PC-9 (cell line): ENCODE measurements at regions not wholly inside any gene's neighbourhood (a gene's known extent, or its start where the extent isn't known, plus 50 kb on each side); places are given as distances from the start of the nearest gene placed in this dataset.

Source experiments
- BruUV-seq: library from RNA; stranded (reverse); fragments of 400-500 nt; replicated peaks from 2 replicates; lab custom pipeline; 2021; lab: Mats Ljungman, UMichigan
- CTCF ChIA-PET: fragments of 300-600 bp; sonication (Branson Sonifier 250); formaldehyde crosslinking; loops from one replicate; lab custom pipeline; 2022; ENCODE audit warnings: antibody characterized with exemption; lab: Charles Lee
- POLR2A ChIA-PET: fragments of 300-600 bp; sonication (Branson Sonifier 250); formaldehyde crosslinking; loops from one replicate; lab custom pipeline; 2022; ENCODE audit warnings: antibody characterized with exemption; ENCODE audit not compliant: unreplicated experiment; lab: Charles Lee
- DNase-seq, 2 experiments: peaks; one replicate each; pipeline versions ENCODE4 v3.0.0 to v3.0.0-alpha.2; 2015 to 2022; ENCODE audit warnings: mixed read lengths in 1 of 2
- H2AFZ ChIP-seq: fragments of 200-600 bp; sonication (generic); 2 replicates; pipeline ENCODE4 v1.8.1; 2017; ENCODE audit warnings: antibody characterized with exemption
- H3F3A ChIP-seq: fragments of 200-600 bp; sonication (generic); 2 replicates; pipeline ENCODE4 v1.8.1; 2017; ENCODE audit warnings: antibody characterized with exemption, mild to moderate bottlenecking, low read depth; ENCODE audit not compliant: insufficient read depth
- H3K27ac ChIP-seq: fragments of 200-600 bp; sonication (generic); 2 replicates; pipeline ENCODE4 v1.6.1; 2016; ENCODE audit warnings: mixed run types
- H3K27me3 ChIP-seq: fragments of 200-600 bp; sonication (generic); 2 replicates; pipeline ENCODE4 v1.6.1; 2016; ENCODE audit warnings: low read depth, mixed run types; ENCODE audit not compliant: insufficient read depth
- H3K36me3 ChIP-seq: fragments of 200-600 bp; sonication (generic); 2 replicates; pipeline ENCODE4 v1.6.1; 2016; ENCODE audit warnings: low read depth, mixed run types
- H3K4me1 ChIP-seq: fragments of 200-600 bp; sonication (generic); replicated peaks from 2 replicates; pipeline ENCODE4 v1.6.1; 2016; ENCODE audit warnings: mixed run types; ENCODE audit not compliant: insufficient read depth
- H3K4me2 ChIP-seq: fragments of 200-600 bp; sonication (generic); 2 replicates; pipeline ENCODE4 v1.6.1; 2017; ENCODE audit warnings: mixed run types
- H3K4me3 ChIP-seq: fragments of 200-600 bp; sonication (generic); 2 replicates; pipeline ENCODE4 v1.6.1; 2016; ENCODE audit warnings: mixed run types
- H3K79me2 ChIP-seq: fragments of 200-600 bp; sonication (generic); 2 replicates; pipeline ENCODE4 v1.6.1; 2017; ENCODE audit warnings: low read depth, mixed run types
- H3K9me2 ChIP-seq: fragments of 200-600 bp; sonication (generic); 2 replicates; pipeline ENCODE4 v1.8.1; 2017; ENCODE audit warnings: mild to moderate bottlenecking; ENCODE audit not compliant: insufficient read depth
- H3K9me3 ChIP-seq: fragments of 200-600 bp; sonication (generic); 2 replicates; pipeline ENCODE4 v1.8.1; 2016; ENCODE audit warnings: low read depth; ENCODE audit not compliant: insufficient read depth
- H4K20me1 ChIP-seq: fragments of 200-600 bp; sonication (generic); 2 replicates; pipeline ENCODE4 v1.8.1; 2017; ENCODE audit not compliant: insufficient read depth
- CTCF ChIP-seq: fragments of 200-600 bp; sonication (generic); conservative IDR thresholded peaks from 2 replicates; pipeline ENCODE4 v1.6.1; 2017; ENCODE audit warnings: mixed run types, antibody characterized with exemption, mild to moderate bottlenecking, moderate library complexity
- EZH2 ChIP-seq: fragments of 200-600 bp; sonication (generic); IDR thresholded peaks from 2 replicates; pipeline ENCODE4 v1.8.0; 2017; ENCODE audit warnings: antibody characterized with exemption, low read depth
- intact Hi-C: fragments of 100-400 bp; cut with micrococcal nuclease; formaldehyde crosslinking; loops from one replicate; pipeline ENCODE4 v1.10.0; 2022; ENCODE audit not compliant: unreplicated experiment

- H3K4me1 ChIP-seq = no peaks in the 10 kb centered on the region
- no peak overlapping the region for H2AFZ ChIP-seq
- no peak overlapping the region for H3K27ac ChIP-seq
- H3K4me3 ChIP-seq = no peak overlapping the region
- intact Hi-C loops = loop anchor here (10.0 kb wide), 1 partner anchor 213 kb away; the partner anchor contains the start of gene COL12A1
- H3K36me3 ChIP-seq = no peaks in the 10 kb centered on the region
- POLR2A ChIA-PET = interaction anchor here (0.7 kb wide), 1 partner anchor 51 kb away, joined by 11 read pairs; no protein-coding TSS in a partner anchor
- no peaks in the 10 kb centered on the region for H3F3A ChIP-seq
- no peaks in the 10 kb centered on the region for H3K9me2 ChIP-seq
- H4K20me1 ChIP-seq = no peaks in the 10 kb centered on the region
- H3K27me3 ChIP-seq = no peaks in the 10 kb centered on the region
- CTCF ChIA-PET = no interaction called here
- H3K9me3 ChIP-seq = no peaks in the 10 kb centered on the region
- BruUV-seq = no TSS peak
- no peaks in the 10 kb centered on the region for H3K79me2 ChIP-seq
- H3K4me2 ChIP-seq = no peak overlapping the region
- DNase-seq = peak; percentile 16 to 41
- TF ChIP-seq EZH2 = no peak
- TF ChIP-seq CTCF = no peak
These were observed 214.1 kb downstream of the COL12A1 start for GRCh38 chr6:74991573-74992332.

- H2AFZ ChIP-seq = 0 out of 2 replicates have a peak overlapping the region, but pooled peaks have one; percentile 46
- no peaks in the 10 kb centered on the region for H3K79me2 ChIP-seq
- no TSS peak for BruUV-seq
- H3K4me2 ChIP-seq = no peak overlapping the region
- intact Hi-C loops = no loop called here
- ChIA-PET CTCF (no interaction called here), POLR2A (no interaction called here)
- peaks cover 5% of the 10 kb centered on the region; the same call in 1 of the 2 replicates for H4K20me1 ChIP-seq
- H3K36me3 ChIP-seq = no peaks in the 10 kb centered on the region
- TF ChIP-seq EZH2 = no peak
- TF ChIP-seq CTCF = no peak
- no peaks in the 10 kb centered on the region for H3K4me1 ChIP-seq
- H3K9me2 ChIP-seq = 0 out of 2 replicates have a peak, but pooled peaks cover 4% of the 10 kb centered on the region
- H3K27ac ChIP-seq = no peak overlapping the region
- no peaks in the 10 kb centered on the region for H3K27me3 ChIP-seq
- no peak for DNase-seq
- H3K4me3 ChIP-seq = no peak overlapping the region
- H3K9me3 ChIP-seq = no peaks in the 10 kb centered on the region
- H3F3A ChIP-seq = no peaks in the 10 kb centered on the region
These were observed 226.6 kb downstream of the COL12A1 start for GRCh38 chr6:74979065-74979766.

- no TSS peak for BruUV-seq
- Histone ChIP-seq H3K27ac (no peak overlapping the region), H3K9me3 (no peaks in the 10 kb centered on the region), H3K4me3 (no peak overlapping the region), H3K4me1 (no peaks in the 10 kb centered on the region), H3F3A (no peaks in the 10 kb centered on the region), H3K36me3 (no peaks in the 10 kb centered on the region), H3K4me2 (no peak overlapping the region), H2AFZ (peak overlapping the region; percentile 22; the same call in 1 of the 2 replicates), H3K79me2 (no peaks in the 10 kb centered on the region), H3K27me3 (no peaks in the 10 kb centered on the region), H4K20me1 (peaks cover 5% of the 10 kb centered on the region; the same call in 1 of the 2 replicates), H3K9me2 (0 out of 2 replicates have a peak, but pooled peaks cover under 1% of the 10 kb centered on the region)
- ChIA-PET CTCF (no interaction called here), POLR2A (no interaction called here)
- intact Hi-C loops = no loop called here
- TF ChIP-seq CTCF (no peak), EZH2 (no peak)
- no peak for DNase-seq
These were observed 229.2 kb downstream of the COL12A1 start for GRCh38 chr6:74976701-74977100.
